NAMALWA (cell line): ENCODE measurements at regions not wholly inside any gene's neighbourhood (a gene's known extent, or its start where the extent isn't known, plus 50 kb on each side); places are given as distances from the start of the nearest gene placed in this dataset.

Source experiments
- DNase-seq: peaks from one replicate; pipeline ENCODE4 v3.0.0-alpha.2; 2015; ENCODE audit warnings: low spot score

GRCh38 chrX:69226459-69227158 is 61.4 kb upstream of the PJA1 start:
- no peak for DNase-seq

DNA sequence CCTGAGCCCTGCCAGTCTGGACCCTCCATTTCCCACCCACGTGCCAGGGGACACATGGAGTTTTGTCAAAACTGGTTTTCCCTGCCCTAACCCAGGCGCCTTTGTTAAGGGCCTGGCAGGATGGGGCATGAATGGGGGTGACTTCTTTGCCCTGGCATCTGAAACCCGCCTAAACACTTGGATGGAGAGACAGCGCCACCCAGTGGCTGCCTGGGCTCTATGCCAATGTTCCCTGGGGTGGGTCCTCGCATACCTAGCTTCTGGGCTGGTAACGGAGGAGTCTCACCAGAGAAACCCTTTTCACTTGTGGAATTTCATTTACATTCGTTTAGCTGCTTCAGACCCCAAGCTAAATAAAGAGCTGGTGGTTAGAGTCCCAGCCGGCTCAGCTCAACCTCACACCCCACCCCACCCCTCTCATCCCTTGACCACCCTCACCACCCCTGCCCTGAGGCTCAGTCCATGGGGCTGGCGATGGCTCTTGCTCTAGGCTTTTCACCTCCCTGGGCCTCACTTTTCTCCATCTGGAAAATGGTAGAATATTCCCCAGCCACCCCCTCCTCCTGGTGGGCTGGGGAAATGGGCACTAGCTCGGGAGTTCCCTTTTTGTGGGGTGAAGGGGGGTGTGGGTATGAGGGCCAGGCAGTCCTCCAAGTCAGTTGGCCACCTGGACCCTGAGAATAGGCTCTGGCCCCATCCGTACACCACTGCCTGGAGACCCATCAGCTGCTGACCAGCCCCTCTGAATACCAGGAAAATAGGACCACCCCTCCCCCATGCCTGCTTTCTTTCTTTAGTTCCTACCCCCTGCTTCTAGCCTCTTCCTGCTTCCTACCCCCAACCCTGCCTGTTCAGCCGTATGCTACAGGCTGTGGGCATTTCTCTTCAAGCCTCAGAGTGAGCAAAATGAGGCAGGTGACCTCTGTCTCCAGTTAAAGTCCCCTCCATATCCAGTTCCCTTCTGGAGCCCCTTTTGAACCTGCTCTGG is 57.1 kb upstream of the PJA1 start:
- peak; percentile 74 for DNase-seq

DNA sequence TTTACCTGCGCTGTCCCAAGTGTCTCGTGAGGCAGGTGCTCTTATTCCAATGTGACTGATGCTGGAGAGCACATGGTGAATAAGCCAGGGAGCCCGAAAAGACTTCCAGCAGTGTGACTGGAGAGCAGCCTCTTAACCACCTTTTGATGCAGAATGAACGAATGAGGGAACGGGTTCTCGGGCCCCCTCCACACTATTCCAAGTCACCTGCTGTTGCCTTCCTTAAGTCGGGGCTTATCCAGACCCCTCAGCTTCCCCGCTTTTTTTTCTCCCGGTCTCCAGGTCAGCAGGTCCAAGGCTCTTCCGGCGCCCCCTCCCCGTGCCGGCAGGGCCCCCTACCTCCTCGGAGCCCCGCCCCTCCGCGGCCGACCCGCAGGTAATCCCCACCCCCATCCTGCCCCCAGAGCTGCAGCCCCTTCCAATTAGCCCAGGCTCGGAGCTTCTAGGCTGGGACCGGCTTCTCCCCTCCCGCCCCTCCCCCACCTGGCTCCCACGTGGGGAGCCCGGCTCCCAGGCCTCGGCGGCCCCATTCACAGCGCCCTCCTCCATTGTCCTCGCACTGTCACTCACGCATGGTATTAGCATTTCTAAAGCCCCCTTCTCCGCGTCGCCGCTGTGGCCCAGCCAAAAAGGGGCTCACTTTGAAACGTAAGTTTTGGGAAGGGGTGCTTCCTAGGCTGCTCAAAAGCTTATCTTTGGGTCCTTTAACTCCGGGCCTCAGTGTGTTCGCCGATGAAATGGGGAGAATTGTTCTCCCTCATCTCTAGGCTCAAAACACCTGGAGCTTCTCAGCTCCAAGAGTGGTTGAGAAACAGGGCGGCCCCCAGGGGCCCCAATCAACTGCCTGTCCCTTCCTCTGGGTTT is 56.2 kb upstream of the PJA1 start:
- DNase-seq: no peak

GRCh38 chrX:69218407-69218997 is 53.2 kb upstream of the PJA1 start:
- no peak for DNase-seq

- no peak for DNase-seq
Measured at GRCh38 chrX:69216911-69217310, 51.7 kb upstream of the PJA1 start.

DNA sequence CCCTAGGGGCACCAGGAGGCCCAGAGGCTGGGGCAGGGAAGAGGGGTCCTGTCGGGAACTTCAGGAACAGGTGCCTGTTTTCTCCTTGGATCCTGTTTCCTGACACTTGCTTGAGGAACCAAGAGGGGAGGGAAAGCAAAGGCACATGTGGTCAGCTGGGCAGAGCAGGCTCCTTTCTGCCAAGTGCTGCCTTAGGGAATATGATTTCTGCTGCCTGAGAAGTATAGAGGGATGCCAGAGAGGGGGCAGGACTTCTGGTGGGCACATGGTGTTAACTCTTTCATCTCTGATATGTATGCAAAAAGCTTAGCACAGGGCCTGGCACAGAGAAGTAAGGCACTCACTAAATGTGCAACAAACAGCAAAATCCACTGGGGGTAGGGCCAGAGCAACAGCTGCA is 51.2 kb upstream of the PJA1 start:
- DNase-seq: no peak

DNA sequence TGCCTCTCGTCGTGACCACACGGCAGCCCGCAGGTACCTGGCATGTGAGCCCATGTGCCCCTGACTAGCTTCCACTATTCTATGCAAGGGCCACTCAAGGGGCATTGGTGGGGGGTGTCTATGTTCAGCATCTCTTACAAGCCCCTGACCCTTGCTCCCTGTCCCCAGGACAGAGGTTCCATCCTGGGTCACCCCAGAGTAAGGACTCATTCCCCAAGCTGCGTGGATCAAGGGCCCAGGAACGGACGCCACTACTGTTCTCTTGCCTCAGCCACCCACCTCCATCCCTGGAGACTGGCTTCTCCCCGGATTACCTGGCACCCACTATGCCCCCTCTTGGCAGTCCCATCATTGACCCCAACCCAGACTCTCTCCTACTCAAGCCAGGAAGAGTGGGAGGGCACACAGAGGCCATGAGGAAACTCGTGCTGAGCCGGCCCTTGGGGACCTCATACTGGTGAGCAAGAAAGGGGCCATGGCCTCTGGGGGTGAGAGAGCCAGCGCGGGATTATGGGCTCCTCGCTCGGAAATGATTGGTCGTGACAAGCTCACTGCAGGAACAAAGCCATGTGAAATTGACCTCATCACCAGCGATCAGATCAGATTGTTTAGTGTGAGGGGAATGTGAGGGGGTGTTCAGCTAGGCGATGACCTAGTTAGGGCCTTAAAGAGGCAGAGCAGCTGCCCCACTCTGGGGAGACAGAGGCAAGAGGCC is 50.1 kb upstream of the PJA1 start:
- no peak for DNase-seq
